ENCODE measurements at regions not wholly inside any gene's neighbourhood (a gene's known extent, or its start where the extent isn't known, plus 50 kb on each side); places are given as distances from the start of the nearest gene placed in this dataset.

DNA sequence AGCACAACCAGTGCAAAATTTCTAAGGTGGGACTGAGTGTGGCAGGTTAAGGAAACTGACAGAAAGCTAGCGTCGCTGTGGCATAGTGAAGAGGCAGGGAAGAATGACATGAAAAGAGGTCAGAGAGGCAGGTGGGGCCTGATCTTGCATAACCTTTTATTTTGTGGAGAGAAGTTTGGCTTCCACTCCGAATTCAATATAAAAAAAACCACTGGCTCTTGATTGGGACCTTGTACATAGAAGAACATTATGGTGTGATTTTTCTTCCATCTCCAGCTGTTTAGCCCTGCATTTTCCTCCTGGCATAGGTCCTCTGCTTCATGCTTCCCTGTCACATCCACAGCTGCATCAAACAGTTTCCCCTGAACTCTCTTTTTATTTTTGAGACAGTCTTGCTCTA lies 170.5 kb upstream of the MEOX2 start:
- no peak for DNase-seq (ENCODE audit: low spot score)

DNA sequence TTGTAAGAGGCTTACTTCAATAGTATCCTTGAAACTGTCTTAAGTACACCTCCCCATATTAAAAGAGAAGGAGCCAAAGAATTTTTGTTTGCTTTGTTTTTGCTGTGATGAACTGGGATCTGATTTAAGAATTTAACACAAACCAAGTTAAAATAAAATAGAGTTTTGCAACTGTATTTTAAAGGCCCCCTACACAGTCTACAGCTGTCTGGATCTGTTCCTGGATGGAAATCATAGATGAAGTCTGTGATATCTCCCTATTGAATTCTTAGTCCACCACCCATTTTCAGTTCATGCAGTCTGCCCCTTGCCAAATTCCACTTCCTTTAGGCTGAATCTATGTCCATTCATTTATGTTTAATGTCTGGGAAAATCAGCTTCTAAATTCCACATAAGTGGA lies 169.8 kb upstream of the MEOX2 start:
- no peak for DNase-seq (ENCODE audit: low spot score)

- no peak for DNase-seq (ENCODE audit: low spot score)
Measured at GRCh38 chr7:15855525-15856109, 169.1 kb upstream of the MEOX2 start.

DNA sequence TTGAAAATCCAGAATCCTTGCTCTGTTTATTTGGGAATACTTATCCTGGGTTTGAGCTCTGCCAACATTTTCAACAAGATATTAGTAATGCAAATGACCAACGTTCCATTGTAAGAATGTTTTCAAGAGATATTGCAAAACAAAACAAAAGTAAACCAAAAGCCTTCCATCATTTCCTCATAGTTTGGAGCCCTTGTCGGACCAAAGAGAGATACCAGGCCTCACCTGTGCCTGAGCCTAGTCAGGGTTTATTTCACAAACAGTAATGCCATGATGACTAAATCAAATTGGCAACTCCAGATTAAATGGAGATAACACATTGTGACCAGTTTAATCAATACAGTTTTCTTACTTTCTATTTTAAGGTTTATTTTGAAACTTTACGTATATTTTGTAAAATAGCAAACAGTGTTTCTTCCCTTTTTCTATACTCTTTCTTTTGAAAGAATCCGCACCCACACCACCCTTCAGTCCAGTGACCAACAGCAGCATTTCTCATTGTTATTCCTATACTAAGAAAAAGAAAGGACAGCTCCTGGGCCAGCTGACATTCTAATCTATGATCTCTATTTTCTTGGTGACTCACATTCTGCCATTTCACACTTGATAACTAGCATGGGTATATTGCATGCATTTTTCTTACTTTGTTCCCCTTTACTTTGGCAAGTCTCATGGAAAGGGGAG lies 168.5 kb upstream of the MEOX2 start:
- no peak for DNase-seq (ENCODE audit: low spot score)

- no peak for DNase-seq (ENCODE audit: low spot score)
Measured at GRCh38 chr7:15853832-15854470, 167.5 kb upstream of the MEOX2 start.

DNA sequence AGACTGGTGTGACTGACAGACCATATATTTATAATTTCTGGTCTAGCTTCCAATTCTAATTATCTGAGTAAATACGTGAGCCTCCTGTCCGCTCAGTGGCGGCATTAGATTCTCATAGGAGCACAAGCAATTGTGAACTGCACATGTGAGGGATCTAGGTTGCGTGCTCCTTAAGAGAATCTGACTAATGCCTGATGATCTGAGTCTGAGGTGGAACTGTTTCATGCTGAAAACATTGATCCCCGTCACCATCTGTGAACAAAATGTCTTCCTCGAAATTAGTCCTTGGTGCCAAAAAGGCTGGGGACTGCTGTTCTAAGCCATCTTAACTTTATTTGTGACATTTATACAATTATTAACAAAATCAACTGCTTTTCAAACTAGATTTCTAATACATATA lies 164.7 kb upstream of the MEOX2 start:
- no peak for DNase-seq (ENCODE audit: low spot score)

- DNase-seq (ENCODE audit: low spot score), result no peak
Measured at GRCh38 chr7:15848901-15849300, 162.4 kb upstream of the MEOX2 start.

GRCh38 chr7:15848362-15848761 lies 161.9 kb upstream of the MEOX2 start:
- DNase-seq (ENCODE audit: low spot score), result no peak

DNA sequence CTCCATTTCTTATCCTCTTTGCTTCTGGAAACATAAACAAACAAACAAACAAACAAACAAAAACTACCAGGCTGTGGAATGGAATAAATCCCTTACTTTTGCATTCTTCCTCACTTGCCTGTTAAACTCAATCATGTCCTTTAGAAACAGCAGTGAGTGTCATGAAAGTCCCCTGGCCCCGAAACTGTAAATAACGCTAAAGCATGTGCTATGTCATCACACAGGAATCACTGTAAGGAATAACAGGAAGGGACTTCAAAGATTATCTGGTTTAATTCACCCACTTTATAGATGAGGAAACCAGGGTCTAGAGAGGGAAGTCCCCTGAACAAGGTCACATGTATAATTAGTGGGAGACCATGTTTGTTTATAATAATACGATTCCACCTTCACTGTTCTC lies 159.4 kb upstream of the MEOX2 start:
- DNase-seq (ENCODE audit: low spot score), result no peak

DNA sequence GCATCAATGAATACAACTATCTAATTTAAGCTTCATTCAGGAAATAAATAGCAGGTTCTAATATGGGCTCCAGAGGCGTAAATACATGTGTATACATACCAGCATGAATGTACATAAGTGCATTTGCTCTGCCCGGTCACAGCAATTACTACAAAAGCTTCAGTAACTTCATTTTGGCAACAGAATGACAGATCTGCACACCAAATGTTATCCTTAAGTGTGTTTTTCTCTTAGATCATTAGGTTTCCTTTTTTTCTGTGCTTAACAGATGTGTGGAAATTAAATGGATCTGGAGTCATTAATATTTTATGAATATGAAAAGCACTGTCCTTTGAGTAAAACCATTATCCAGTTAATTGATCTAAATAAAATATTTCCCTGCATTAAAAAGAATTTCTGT lies 159.0 kb upstream of the MEOX2 start:
- no peak for DNase-seq (ENCODE audit: low spot score)

GRCh38 chr7:15839416-15840100 lies 153.1 kb upstream of the MEOX2 start:
- DNase-seq (ENCODE audit: low spot score), result no peak

DNA sequence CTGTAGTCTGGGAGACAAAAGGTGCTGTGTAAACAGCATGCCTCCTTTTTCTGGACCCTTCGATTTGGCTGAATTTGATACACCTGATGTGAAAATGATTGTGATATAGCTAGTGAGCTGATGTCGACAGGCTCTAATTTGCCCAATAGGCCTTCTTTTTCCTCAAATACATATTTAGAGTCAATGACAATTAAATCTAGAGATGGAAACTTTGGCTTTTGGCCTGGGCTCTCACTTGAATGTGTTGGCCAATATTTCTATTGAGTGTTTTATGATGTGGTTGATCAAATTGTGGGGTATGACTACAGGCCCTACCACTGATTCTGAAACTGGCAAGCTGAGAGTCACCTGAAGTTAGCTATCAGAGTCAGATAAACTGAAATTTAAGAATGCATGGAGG lies 151.8 kb upstream of the MEOX2 start:
- no peak for DNase-seq (ENCODE audit: low spot score)

- DNase-seq (ENCODE audit: low spot score), result no peak
Measured at GRCh38 chr7:15837306-15837950, 150.9 kb upstream of the MEOX2 start.

DNA sequence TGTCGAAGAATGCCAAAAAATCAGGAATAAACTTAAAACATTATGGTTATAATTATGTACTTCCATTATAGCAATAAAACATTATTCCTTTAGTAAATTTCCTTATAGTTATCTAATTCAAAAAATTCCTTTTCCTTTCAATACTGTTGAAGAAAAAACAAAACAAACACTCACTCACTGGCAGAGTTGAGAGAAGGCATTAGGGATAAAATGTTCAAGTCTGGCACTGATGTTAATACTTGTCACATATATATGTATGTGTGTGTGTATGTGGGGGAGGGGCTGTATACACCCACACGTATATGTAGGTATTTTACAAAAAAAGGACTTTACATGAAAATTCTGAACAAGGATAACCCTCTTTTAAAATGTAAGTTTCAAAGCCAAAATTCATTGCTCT lies 150.2 kb upstream of the MEOX2 start:
- DNase-seq (ENCODE audit: low spot score), result no peak

- no peak for DNase-seq (ENCODE audit: low spot score)
Measured at GRCh38 chr7:15836041-15836440, 149.6 kb upstream of the MEOX2 start.

GRCh38 chr7:15834446-15834845 lies 148.0 kb upstream of the MEOX2 start:
- no peak for DNase-seq (ENCODE audit: low spot score)

GRCh38 chr7:15832996-15833395 lies 146.5 kb upstream of the MEOX2 start:
- DNase-seq (ENCODE audit: low spot score), result no peak

DNA sequence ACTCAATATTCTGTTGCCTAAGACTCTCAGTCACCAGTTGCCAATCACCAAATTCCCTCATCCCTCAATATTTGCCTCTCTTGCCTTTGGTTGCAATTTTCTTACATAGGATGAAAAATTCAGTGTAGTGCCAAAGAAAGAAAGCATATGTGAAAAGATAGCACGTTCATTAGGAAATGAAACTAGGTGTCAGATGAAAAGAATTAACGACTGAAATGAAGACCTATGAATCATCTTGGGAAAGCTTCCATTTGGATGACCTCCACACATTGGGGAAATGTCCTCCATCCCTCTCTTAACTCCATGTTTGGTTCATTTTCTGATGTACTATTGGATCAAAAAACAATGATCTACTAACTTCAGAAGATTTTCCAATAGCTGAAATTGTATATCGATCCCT lies 145.1 kb upstream of the MEOX2 start:
- no peak for DNase-seq (ENCODE audit: low spot score)

GRCh38 chr7:15829691-15830090 lies 143.2 kb upstream of the MEOX2 start:
- DNase-seq (ENCODE audit: low spot score), result no peak

GRCh38 chr7:15828881-15829280 lies 142.4 kb upstream of the MEOX2 start:
- no peak for DNase-seq (ENCODE audit: low spot score)

- DNase-seq (ENCODE audit: low spot score), result no peak
Measured at GRCh38 chr7:15821484-15822427, 135.3 kb upstream of the MEOX2 start.

- DNase-seq (ENCODE audit: low spot score), result no peak
Measured at GRCh38 chr7:15820319-15820718, 133.8 kb upstream of the MEOX2 start.

Data from germinal center (tissue), 1 donor.